Panc1 (cell line): ENCODE measurements at regions not wholly inside any gene's neighbourhood (a gene's known extent, or its start where the extent isn't known, plus 50 kb on each side); places are given as distances from the start of the nearest gene placed in this dataset.
A peak's percentile ranks its signal among the peaks of the same experiment; 100 is the strongest.

Source experiments
- ATAC-seq: fragments of 200-7000 bp; cut with Tn5 transposase; 2 replicates; pipeline ENCODE4 v1.9.1; 2020; ENCODE audit warnings: mild to moderate bottlenecking, moderate library complexity
- BruUV-seq: library from RNA; stranded (reverse); fragments of 400-500 nt; replicated peaks from 2 replicates; lab custom pipeline; 2021; lab: Mats Ljungman, UMichigan
- CTCF ChIA-PET: fragments of 300-600 bp; sonication (Branson Sonifier 250); formaldehyde crosslinking; loops from one replicate; lab custom pipeline; 2022; ENCODE audit warnings: antibody characterized with exemption; lab: Charles Lee
- POLR2A ChIA-PET: fragments of 300-600 bp; sonication (Branson Sonifier 250); formaldehyde crosslinking; loops from one replicate; lab custom pipeline; 2022; ENCODE audit warnings: antibody characterized with exemption; lab: Charles Lee
- DNase-seq: peaks from one replicate; pipeline ENCODE4 v3.0.0-alpha.2; 2010; ENCODE audit warnings: low read depth, low spot score
- H3K27ac ChIP-seq: 2 replicates; pipeline ENCODE4 v1.5.1; 2011; ENCODE audit warnings: mild to moderate bottlenecking, low read length, inconsistent platforms
- H3K27me3 ChIP-seq: fragments of 200-500 bp; sonication (Bioruptor generic); 2 replicates; pipeline ENCODE4 v1.6.0; 2014; ENCODE audit warnings: low read length, inconsistent platforms; ENCODE audit not compliant: control insufficient read depth, insufficient read depth
- H3K36me3 ChIP-seq: fragments of 200-500 bp; sonication (Bioruptor generic); 2 replicates; pipeline ENCODE4 v1.5.1; 2014; ENCODE audit warnings: inconsistent platforms, mild to moderate bottlenecking, low read length, moderate library complexity; ENCODE audit not compliant: control insufficient read depth, insufficient read depth
- H3K4me1 ChIP-seq: 2 replicates; pipeline ENCODE4 v1.5.1; 2011; ENCODE audit warnings: inconsistent platforms, mild to moderate bottlenecking, low read length, moderate library complexity; ENCODE audit not compliant: control insufficient read depth, insufficient read depth
- H3K4me3 ChIP-seq, 2 experiments: 2 replicates each; pipeline ENCODE4 v1.5.1; 2011 to 2012; ENCODE audit warnings: low read depth in 2 of 2, low read length in 2 of 2, mild to moderate bottlenecking in 2 of 2, inconsistent platforms in 1 of 2, moderate library complexity in 1 of 2
- H3K9me3 ChIP-seq: fragments of 200-500 bp; sonication (Bioruptor generic); 2 replicates; pipeline ENCODE4 v1.5.1; 2014; ENCODE audit warnings: low read depth, mild to moderate bottlenecking, inconsistent platforms, low read length, moderate library complexity; ENCODE audit not compliant: control insufficient read depth, insufficient read depth
- POLR2AphosphoS5 ChIP-seq: IDR thresholded peaks from 2 replicates; pipeline ENCODE4 v1.6.1; 2012; ENCODE audit warnings: mild to moderate bottlenecking, low read depth, low read length, moderate library complexity
- SIN3A ChIP-seq: IDR thresholded peaks from 2 replicates; pipeline ENCODE4 v1.6.1; 2012; ENCODE audit warnings: low read depth, mild to moderate bottlenecking, low read length, moderate library complexity, borderline replicate concordance; ENCODE audit not compliant: insufficient read depth
- TCF7L2 ChIP-seq: IDR thresholded peaks from 2 replicates; pipeline ENCODE4 v1.6.1; 2011; ENCODE audit warnings: mild to moderate bottlenecking, low read depth, low read length, inconsistent platforms
- in situ Hi-C: cut with HindIII; loops from 2 replicates; pipeline ENCODE4 v1.10.0; 2016; ENCODE audit warnings: low sequenced_read_pairs, low pct_unique_long_range_greater_than_20kb
- intact Hi-C: fragments of 100-400 bp; cut with micrococcal nuclease; formaldehyde crosslinking; loops from one replicate; pipeline ENCODE4 v1.10.0; 2022; ENCODE audit not compliant: unreplicated experiment
- TF ChIP-seq, protein P1 (sequence below), 2 experiments: IDR thresholded peaks; 2 replicates each; pipeline ENCODE4 v1.6.1; 2011 to 2012; ENCODE audit warnings: low read depth in 2 of 2, control low read depth in 1 of 2, low read length in 1 of 2, mild to moderate bottlenecking in 1 of 2, moderate library complexity in 1 of 2; ENCODE audit not compliant: insufficient read depth in 1 of 2
- TF ChIP-seq, protein P2 (sequence below): fragments of 450-650 bp; IDR thresholded peaks from 2 replicates; pipeline ENCODE4 v1.5.1; 2017; ENCODE audit warnings: mild to moderate bottlenecking

- BruUV-seq = no TSS peak
- H3K27me3 ChIP-seq = no peaks in the 10 kb centered on the region
Observed at GRCh38 chr3:82133070-82133606, 371.7 kb upstream of the GBE1 start.

GRCh38 chr3:82132210-82133069 is 371.0 kb upstream of the GBE1 start:
- no TSS peak for BruUV-seq
- intact Hi-C loops = no loop called here
- ChIA-PET CTCF (no interaction called here), POLR2A (no interaction called here)
- Histone ChIP-seq H3K4me1 (no peaks in the 10 kb centered on the region), H3K36me3 (no peaks in the 10 kb centered on the region), H3K27ac (no peak overlapping the region), H3K4me3 (no peak overlapping the region), H3K9me3 (no peaks in the 10 kb centered on the region), H3K27me3 (no peaks in the 10 kb centered on the region)
- DNase-seq = no peak
- TF ChIP-seq TCF7L2 (no peak), POLR2AphosphoS5 (no peak), SIN3A (no peak)
- TF ChIP-seq, protein P1, sequence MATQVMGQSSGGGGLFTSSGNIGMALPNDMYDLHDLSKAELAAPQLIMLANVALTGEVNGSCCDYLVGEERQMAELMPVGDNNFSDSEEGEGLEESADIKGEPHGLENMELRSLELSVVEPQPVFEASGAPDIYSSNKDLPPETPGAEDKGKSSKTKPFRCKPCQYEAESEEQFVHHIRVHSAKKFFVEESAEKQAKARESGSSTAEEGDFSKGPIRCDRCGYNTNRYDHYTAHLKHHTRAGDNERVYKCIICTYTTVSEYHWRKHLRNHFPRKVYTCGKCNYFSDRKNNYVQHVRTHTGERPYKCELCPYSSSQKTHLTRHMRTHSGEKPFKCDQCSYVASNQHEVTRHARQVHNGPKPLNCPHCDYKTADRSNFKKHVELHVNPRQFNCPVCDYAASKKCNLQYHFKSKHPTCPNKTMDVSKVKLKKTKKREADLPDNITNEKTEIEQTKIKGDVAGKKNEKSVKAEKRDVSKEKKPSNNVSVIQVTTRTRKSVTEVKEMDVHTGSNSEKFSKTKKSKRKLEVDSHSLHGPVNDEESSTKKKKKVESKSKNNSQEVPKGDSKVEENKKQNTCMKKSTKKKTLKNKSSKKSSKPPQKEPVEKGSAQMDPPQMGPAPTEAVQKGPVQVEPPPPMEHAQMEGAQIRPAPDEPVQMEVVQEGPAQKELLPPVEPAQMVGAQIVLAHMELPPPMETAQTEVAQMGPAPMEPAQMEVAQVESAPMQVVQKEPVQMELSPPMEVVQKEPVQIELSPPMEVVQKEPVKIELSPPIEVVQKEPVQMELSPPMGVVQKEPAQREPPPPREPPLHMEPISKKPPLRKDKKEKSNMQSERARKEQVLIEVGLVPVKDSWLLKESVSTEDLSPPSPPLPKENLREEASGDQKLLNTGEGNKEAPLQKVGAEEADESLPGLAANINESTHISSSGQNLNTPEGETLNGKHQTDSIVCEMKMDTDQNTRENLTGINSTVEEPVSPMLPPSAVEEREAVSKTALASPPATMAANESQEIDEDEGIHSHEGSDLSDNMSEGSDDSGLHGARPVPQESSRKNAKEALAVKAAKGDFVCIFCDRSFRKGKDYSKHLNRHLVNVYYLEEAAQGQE (IDR thresholded peaks at IDR 0.05; ENCODE audit: insufficient read depth in 1 of 2, low read depth in 2 of 2, low read length in 1 of 2) = no peak
- TF ChIP-seq, protein P2, sequence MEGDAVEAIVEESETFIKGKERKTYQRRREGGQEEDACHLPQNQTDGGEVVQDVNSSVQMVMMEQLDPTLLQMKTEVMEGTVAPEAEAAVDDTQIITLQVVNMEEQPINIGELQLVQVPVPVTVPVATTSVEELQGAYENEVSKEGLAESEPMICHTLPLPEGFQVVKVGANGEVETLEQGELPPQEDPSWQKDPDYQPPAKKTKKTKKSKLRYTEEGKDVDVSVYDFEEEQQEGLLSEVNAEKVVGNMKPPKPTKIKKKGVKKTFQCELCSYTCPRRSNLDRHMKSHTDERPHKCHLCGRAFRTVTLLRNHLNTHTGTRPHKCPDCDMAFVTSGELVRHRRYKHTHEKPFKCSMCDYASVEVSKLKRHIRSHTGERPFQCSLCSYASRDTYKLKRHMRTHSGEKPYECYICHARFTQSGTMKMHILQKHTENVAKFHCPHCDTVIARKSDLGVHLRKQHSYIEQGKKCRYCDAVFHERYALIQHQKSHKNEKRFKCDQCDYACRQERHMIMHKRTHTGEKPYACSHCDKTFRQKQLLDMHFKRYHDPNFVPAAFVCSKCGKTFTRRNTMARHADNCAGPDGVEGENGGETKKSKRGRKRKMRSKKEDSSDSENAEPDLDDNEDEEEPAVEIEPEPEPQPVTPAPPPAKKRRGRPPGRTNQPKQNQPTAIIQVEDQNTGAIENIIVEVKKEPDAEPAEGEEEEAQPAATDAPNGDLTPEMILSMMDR = no peak
- in situ Hi-C loops = no loop called here
- ATAC-seq = no peak

More at GRCh38 chr3:82133070-82133606, 371.7 kb upstream of the GBE1 start:
- ATAC-seq = no peak
- Histone ChIP-seq H3K9me3 (no peaks in the 10 kb centered on the region), H3K36me3 (no peaks in the 10 kb centered on the region), H3K4me3 (no peak overlapping the region), H3K4me1 (no peaks in the 10 kb centered on the region), H3K27ac (no peak overlapping the region)
- TF ChIP-seq, protein P2 = peak; percentile 81
- no peak for TF ChIP-seq SIN3A
- in situ Hi-C loops (no loop called here), intact Hi-C loops (no loop called here)
- POLR2A ChIA-PET = no interaction called here
- CTCF ChIA-PET = no interaction called here
- DNase-seq = peak; percentile 20
